ENCODE measurements at regions not wholly inside any gene's neighbourhood (a gene's known extent, or its start where the extent isn't known, plus 50 kb on each side); places are given as distances from the start of the nearest gene placed in this dataset.

GRCh38 chr22:49564666-49565515 is 262.8 kb downstream of the BRD1 start:
- ChIA-PET CTCF (ENCODE audit: low intra/inter-chr PET ratio, low total read pairs) (no interaction called here), POLR2A (no interaction called here)
- no peak for ATAC-seq
- Histone ChIP-seq H2AFZ (ENCODE audit: low read length) (no peak overlapping the region), H3K9ac (ENCODE audit: insufficient read depth, low read depth, low read length) (no peak overlapping the region), H3K9me3 (ENCODE audit: low read length) (no peaks in the 10 kb centered on the region), H4K20me1 (ENCODE audit: insufficient read depth, low read length) (no peaks in the 10 kb centered on the region), H3K27ac (ENCODE audit: extremely low read length, insufficient read depth, low read length) (no peak overlapping the region), H3K4me3 (replicated peaks in 1 of 3; ENCODE audit: insufficient read depth in 1 of 3, low read depth in 2 of 3, low read length in 3 of 3) (no peak overlapping the region), H3K79me2 (ENCODE audit: insufficient read depth, low read length) (no peaks in the 10 kb centered on the region), H3K4me1 (ENCODE audit: insufficient read depth, low read length) (no peaks in the 10 kb centered on the region), H3K4me2 (ENCODE audit: low read depth, low read length) (no peak overlapping the region), H3K36me3 (replicated peaks in 1 of 2; ENCODE audit: control insufficient read depth in 1 of 2, insufficient read depth in 2 of 2, low read length in 2 of 2) (no peaks in the 10 kb centered on the region), H3K27me3 (ENCODE audit: control insufficient read depth in 1 of 2, insufficient read depth in 2 of 2, low read length in 2 of 2) (peaks cover 2 to 56% of the 10 kb centered on the region in 2 experiments; a peak in 4 of 5 replicates)
- BruUV-seq (replicated peaks) = no TSS peak
- no peak for FAIRE-seq
- no peak for DNase-seq (ENCODE audit: low spot score)
- in situ Hi-C loops (cut with HindIII; ENCODE audit: extremely low pct_ligation_motif_present, low pct_unique_long_range_greater_than_20kb) (no loop called here), intact Hi-C loops (cut with micrococcal nuclease; ENCODE audit: unreplicated experiment) (no loop called here)
- WGBS (ENCODE audit: low lambda C conversion rate) = 30% methylated on average over 8 of the region's 28 CpGs
- TF ChIP-seq RBFOX2 (IDR thresholded peaks at IDR 0.05; ENCODE audit: low read depth, low read length) (no peak), TEAD3 (CRISPR knock-in tag; optimal IDR thresholded peaks at IDR 0.05; ENCODE audit: borderline replicate concordance) (no peak), ZBTB39 (CRISPR knock-in tag; IDR thresholded peaks at IDR 0.05) (no peak), ZNF782 (CRISPR knock-in tag; IDR thresholded peaks at IDR 0.05; ENCODE audit: borderline replicate concordance) (no peak), HNF4G (IDR thresholded peaks at IDR 0.05; ENCODE audit: borderline replicate concordance, low read depth, low read length) (no peak), HNF4G (CRISPR knock-in tag; IDR thresholded peaks at IDR 0.05; ENCODE audit: borderline replicate concordance, low read depth) (no peak), SKIL (CRISPR knock-in tag; IDR thresholded peaks at IDR 0.05; ENCODE audit: borderline replicate concordance) (no peak), ZNF850 (CRISPR knock-in tag; conservative IDR thresholded peaks at IDR 0.05) (no peak), ZSCAN22 (CRISPR knock-in tag; IDR thresholded peaks at IDR 0.05) (no peak), MXD4 (CRISPR knock-in tag; IDR thresholded peaks at IDR 0.05) (no peak), JUN (CRISPR knock-in tag; IDR thresholded peaks at IDR 0.05) (no peak), ASH2L (IDR thresholded peaks at IDR 0.05; ENCODE audit: insufficient read length, low read depth, low read length) (no peak), SPEN (CRISPR knock-in tag; IDR thresholded peaks at IDR 0.05; ENCODE audit: low read depth) (no peak), LBX2 (CRISPR knock-in tag; IDR thresholded peaks at IDR 0.05; ENCODE audit: borderline replicate concordance) (no peak), ZNF230 (CRISPR knock-in tag; IDR thresholded peaks at IDR 0.05) (no peak), PRDM4 (CRISPR knock-in tag; IDR thresholded peaks at IDR 0.05; ENCODE audit: borderline replicate concordance) (no peak)

Measured in HepG2 (cell line).